LNCAP (cell line): ENCODE measurements at regions not wholly inside any gene's neighbourhood (a gene's known extent, or its start where the extent isn't known, plus 50 kb on each side); places are given as distances from the start of the nearest gene placed in this dataset.

Source experiments
- CTCF ChIP-seq: fragments of 450-650 bp; IDR thresholded peaks from 2 replicates; pipeline ENCODE4 v1.5.1; 2017; ENCODE audit warnings: mild to moderate bottlenecking

DNA sequence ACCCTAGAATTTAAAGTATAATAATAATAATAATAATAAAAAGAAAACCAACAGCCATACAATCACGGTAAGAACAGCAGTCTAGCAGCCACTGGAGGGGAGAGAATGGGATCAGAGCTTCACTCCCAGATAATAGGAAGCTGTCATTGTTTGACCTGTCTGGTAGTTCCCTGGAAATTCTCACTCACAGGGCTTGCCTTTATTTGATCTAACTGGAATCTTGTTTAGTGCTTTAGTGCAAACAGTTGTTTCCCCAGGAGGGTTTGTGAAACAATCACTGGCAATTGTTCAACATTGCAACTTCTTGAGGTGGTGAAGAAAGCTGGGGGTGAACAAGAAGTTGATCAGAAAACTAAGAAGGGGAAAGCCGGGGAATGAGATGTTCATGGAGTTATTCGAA lies 68.7 kb upstream of the PTCSC3 start:
- TF ChIP-seq CTCF = no peak

DNA sequence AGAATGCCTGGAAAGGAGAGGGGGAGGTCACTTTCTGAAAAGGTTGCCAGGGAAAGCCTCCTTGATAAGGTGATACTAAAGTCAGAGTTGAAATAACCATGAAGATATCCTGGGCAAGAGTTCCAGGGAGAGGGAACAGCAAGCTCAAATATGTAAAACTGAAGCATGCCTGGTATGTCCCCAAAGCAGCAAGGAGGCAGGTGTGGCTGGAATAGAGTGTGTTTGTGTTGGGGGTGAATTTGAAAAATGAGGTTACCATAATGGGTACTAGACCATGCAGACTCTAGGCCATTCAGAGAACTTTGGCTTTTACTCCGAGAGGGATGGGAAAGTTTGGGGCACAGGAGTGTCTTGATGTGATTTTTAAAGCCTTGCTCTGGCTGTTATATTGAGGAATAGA lies 66.7 kb upstream of the PTCSC3 start:
- no peak for TF ChIP-seq CTCF

GRCh38 chr14:36241183-36241582 lies 64.7 kb upstream of the PTCSC3 start:
- TF ChIP-seq CTCF = peak; percentile 62

DNA sequence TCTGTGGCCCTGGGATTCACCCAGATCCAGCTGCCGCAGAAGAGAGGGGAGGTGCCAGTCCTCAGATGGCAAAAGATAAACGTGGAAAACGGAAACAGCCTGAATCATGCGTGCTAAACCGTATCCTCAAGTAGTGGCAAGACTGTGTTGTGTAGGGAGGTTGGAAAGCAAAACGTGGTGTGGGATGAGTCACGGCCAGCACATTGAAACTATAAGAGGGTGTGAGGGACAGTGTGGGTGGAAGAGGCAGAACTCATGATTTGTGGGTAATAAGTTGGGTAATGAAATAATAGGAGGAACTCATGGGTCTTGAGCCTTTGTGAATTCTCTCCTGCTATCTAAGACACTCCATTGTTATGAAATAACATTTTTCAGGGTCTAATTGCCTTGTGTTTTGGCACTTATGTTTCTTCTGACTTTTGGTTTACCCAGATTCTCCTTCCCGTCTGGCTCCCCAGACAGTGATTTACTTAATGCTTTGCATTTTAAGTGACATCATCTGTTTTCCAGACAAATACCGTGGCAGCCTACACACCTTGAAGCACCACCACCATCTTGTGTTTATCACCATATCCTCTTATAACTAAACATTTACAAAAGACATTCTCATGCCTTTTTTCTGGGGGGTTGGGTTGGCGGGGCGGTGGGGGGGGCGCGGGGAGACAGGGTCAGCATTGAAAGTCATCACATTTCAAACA lies 62.3 kb upstream of the PTCSC3 start:
- no peak for TF ChIP-seq CTCF

DNA sequence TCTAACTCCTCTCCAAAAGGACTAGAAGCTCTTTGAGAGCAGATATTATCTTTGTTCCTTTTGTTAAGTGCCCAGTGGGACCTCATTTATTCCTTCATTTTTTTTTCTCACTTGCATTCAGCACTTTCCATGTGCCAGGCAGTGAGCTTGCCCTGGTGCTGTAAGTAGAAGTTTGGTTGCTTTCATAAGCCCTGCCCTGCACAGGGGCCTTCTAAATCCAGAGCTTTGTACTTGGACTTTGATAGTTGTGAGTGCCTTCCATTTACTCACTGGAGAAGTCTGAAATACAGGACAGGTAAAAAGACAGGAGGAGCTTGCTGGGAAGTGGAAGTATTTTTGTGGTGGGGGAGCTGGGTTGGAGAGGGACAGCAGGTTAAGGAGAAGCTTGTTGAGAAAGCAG lies 56.7 kb upstream of the PTCSC3 start:
- TF ChIP-seq CTCF = no peak

DNA sequence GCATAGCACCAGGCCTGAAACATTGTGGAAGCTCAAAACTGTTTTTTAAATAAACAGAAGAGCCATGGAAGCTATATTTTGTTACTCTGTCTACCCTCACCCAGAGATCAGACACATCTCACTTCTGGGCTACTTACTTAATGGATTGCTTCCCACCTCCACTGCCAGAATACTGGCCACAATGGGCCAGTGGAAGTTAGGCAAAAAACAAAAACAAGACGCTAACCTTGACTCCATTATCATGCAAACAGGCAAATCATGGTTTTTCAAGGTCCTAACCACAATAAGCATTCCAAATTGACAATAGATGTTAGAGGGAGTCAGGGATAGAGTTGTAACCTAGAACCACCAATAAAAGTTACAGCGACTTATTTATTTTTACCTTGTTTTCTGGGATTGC lies 52.7 kb upstream of the PTCSC3 start:
- no peak for TF ChIP-seq CTCF

GRCh38 chr14:36227802-36228201 lies 51.3 kb upstream of the PTCSC3 start:
- no peak for TF ChIP-seq CTCF

DNA sequence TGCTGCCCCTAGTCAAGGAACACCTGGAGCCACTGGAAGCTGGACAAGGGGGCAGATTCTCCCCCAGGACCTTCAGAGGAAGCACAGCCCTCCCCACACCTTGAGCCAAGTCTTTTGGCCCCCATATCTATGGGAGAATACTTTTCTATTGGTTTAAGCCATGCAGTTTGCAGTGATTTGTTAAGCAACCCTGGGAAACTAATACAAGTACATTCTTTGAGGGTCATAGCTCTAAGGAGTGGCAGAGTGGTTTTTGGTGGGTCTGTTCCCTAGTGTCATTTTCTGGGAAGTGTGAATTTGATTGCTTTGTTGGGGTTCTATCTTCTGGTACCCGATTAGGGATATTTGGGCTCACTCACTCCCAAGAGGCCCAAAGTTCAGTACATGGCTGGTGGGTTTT lies 50.8 kb upstream of the PTCSC3 start:
- no peak for TF ChIP-seq CTCF
